GM23248 (cell line): ENCODE measurements at regions not wholly inside any gene's neighbourhood (a gene's known extent, or its start where the extent isn't known, plus 50 kb on each side); places are given as distances from the start of the nearest gene placed in this dataset.

ENCODE experiments used
- DNase-seq: peaks from one replicate; pipeline ENCODE4 v3.0.0-alpha.2; 2015
- H2AFZ ChIP-seq: fragments of 200-600 bp; sonication (generic); 2 replicates; pipeline ENCODE4 v1.6.1; 2016; ENCODE audit warnings: antibody characterized with exemption
- H3F3A ChIP-seq: fragments of 200-600 bp; sonication (generic); 2 replicates; pipeline ENCODE4 v1.6.1; 2016; ENCODE audit warnings: mild to moderate bottlenecking, antibody characterized with exemption, mixed run types; ENCODE audit not compliant: insufficient read depth
- H3K27ac ChIP-seq: fragments of 200-600 bp; sonication (generic); 2 replicates; pipeline ENCODE4 v1.5.1; 2016; ENCODE audit warnings: mild to moderate bottlenecking
- H3K27me3 ChIP-seq: fragments of 200-600 bp; sonication (generic); replicated peaks from 2 replicates; pipeline ENCODE4 v1.6.1; 2016; ENCODE audit warnings: mild to moderate bottlenecking; ENCODE audit not compliant: insufficient read depth
- H3K36me3 ChIP-seq: fragments of 200-600 bp; sonication (generic); 2 replicates; pipeline ENCODE4 v1.6.1; 2016; ENCODE audit warnings: low read depth, mild to moderate bottlenecking
- H3K4me1 ChIP-seq: fragments of 200-600 bp; sonication (generic); 2 replicates; pipeline ENCODE4 v1.6.1; 2016; ENCODE audit warnings: mild to moderate bottlenecking; ENCODE audit not compliant: insufficient read depth
- H3K4me2 ChIP-seq: fragments of 200-600 bp; sonication (generic); one replicate; pipeline ENCODE4 v1.6.1; 2016; ENCODE audit warnings: mild to moderate bottlenecking; ENCODE audit not compliant: unreplicated experiment
- H3K4me3 ChIP-seq: fragments of 200-600 bp; sonication (generic); 2 replicates; pipeline ENCODE4 v1.5.1; 2016; ENCODE audit warnings: mild to moderate bottlenecking
- H3K79me2 ChIP-seq: fragments of 200-600 bp; sonication (generic); 2 replicates; pipeline ENCODE4 v1.6.1; 2016; ENCODE audit warnings: mild to moderate bottlenecking; ENCODE audit not compliant: insufficient read depth
- H3K9ac ChIP-seq: fragments of 200-600 bp; sonication (generic); 2 replicates; pipeline ENCODE4 v1.6.1; 2016; ENCODE audit warnings: mild to moderate bottlenecking
- H3K9me2 ChIP-seq: fragments of 200-600 bp; sonication (generic); 2 replicates; pipeline ENCODE4 v1.6.1; 2016; ENCODE audit warnings: mixed run types, mild to moderate bottlenecking, moderate library complexity; ENCODE audit not compliant: insufficient read depth
- H3K9me3 ChIP-seq: fragments of 200-600 bp; sonication (generic); one replicate; pipeline ENCODE4 v1.6.1; 2017; ENCODE audit warnings: low read depth
- H4K20me1 ChIP-seq: fragments of 200-600 bp; sonication (generic); 2 replicates; pipeline ENCODE4 v1.6.0; 2016; ENCODE audit not compliant: insufficient read depth
- EZH2 ChIP-seq: fragments of 200-600 bp; sonication (generic); IDR thresholded peaks from 2 replicates; pipeline ENCODE4 v1.6.1; 2018; ENCODE audit warnings: antibody characterized with exemption, mild to moderate bottlenecking; ENCODE audit not compliant: insufficient read depth, poor library complexity, severe bottlenecking
- EZH2phosphoT487 ChIP-seq: fragments of 200-600 bp; sonication (generic); IDR thresholded peaks from 2 replicates; pipeline ENCODE4 v1.6.1; 2018; ENCODE audit warnings: antibody characterized with exemption, moderate library complexity, mild to moderate bottlenecking, low read depth; ENCODE audit not compliant: insufficient read depth
- WGBS, 2 experiments: methylation state at CpG; one replicate each; pipeline ENCODE4 v1.1.6; 2015 to 2017; ENCODE audit warnings: low lambda C conversion rate in 2 of 2, low coverage in 1 of 2; ENCODE audit errors: missing lambda C conversion rate in 2 of 2; 5-methylcytosine and 5-hydroxymethylcytosine counted together
- in situ Hi-C: fragments of 300-500 bp; cut with MboI; formaldehyde crosslinking; loops from 2 replicates; pipeline ENCODE4 v1.15.0; 2020

DNA sequence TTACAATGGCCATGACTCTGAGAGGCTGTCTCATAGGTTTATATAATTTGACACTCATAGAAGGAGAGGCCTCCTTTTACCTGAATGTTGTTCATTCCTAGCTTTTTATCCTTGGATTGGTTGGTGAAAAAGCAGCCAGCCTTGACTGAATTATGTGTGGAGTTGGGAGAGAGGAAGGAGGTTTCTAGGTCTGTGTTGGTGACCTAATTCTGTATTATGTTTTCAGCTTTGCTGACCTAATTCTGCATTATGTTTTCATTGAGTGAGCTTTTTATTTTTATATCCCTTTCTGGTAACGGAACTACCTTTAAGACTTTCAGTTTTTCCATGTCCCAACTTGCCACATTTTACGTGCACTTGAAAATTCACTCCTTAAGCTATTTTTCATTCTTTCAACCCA lies 59.1 kb upstream of the RNF144B start:
- Histone ChIP-seq H3K36me3 (no peaks in the 10 kb centered on the region), H2AFZ (no peak overlapping the region), H3K4me2 (no peak overlapping the region), H3F3A (no peaks in the 10 kb centered on the region), H3K79me2 (no peaks in the 10 kb centered on the region), H3K9me2 (no peaks in the 10 kb centered on the region), H3K27me3 (no peaks in the 10 kb centered on the region), H3K4me3 (no peak overlapping the region), H3K9me3 (no peaks in the 10 kb centered on the region), H3K27ac (no peak overlapping the region), H4K20me1 (no peaks in the 10 kb centered on the region), H3K9ac (no peak overlapping the region), H3K4me1 (no peaks in the 10 kb centered on the region)
- in situ Hi-C loops: no loop called here
- no peak for DNase-seq
- WGBS, 2 experiments: 92 to 96% methylated on average over 2 of the region's 2 CpGs
- TF ChIP-seq EZH2phosphoT487 (no peak), EZH2 (no peak)

DNA sequence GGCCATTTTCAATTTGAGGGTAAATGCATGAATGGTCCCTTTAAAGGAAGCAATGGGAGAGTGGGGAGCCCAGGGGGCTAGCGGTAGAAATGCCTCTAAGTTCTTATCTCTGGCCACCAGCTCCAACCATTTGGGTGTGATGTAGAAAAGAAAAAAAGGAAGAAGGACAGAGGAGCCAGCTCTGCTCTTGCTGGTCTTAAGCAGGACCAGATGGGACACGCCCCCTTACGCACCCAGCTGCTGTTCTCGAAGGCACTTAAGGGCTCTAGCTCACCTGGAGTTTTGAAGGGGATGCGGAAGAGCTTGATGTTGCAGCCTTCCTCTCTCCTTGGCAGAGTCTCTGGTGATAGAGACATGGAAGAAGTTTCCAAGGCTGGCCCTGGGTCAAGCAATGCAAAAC lies 59.5 kb upstream of the RNF144B start:
- DNase-seq: no peak
- no peak overlapping the region for H2AFZ ChIP-seq
- no peaks in the 10 kb centered on the region for H3K4me1 ChIP-seq
- no peak overlapping the region for H3K4me2 ChIP-seq
- H3K9me2 ChIP-seq: no peaks in the 10 kb centered on the region
- no peak overlapping the region for H3K9ac ChIP-seq
- in situ Hi-C loops: no loop called here
- H3K36me3 ChIP-seq: no peaks in the 10 kb centered on the region
- no peaks in the 10 kb centered on the region for H4K20me1 ChIP-seq
- 23 to 50% methylated on average over 5 of the region's 5 CpGs for WGBS, 2 experiments
- no peaks in the 10 kb centered on the region for H3F3A ChIP-seq
- TF ChIP-seq EZH2 (no peak), EZH2phosphoT487 (no peak)
- no peak overlapping the region for H3K27ac ChIP-seq
- H3K4me3 ChIP-seq: no peak overlapping the region
- no peaks in the 10 kb centered on the region for H3K79me2 ChIP-seq
- H3K27me3 ChIP-seq: no peaks in the 10 kb centered on the region
- H3K9me3 ChIP-seq: no peaks in the 10 kb centered on the region

DNA sequence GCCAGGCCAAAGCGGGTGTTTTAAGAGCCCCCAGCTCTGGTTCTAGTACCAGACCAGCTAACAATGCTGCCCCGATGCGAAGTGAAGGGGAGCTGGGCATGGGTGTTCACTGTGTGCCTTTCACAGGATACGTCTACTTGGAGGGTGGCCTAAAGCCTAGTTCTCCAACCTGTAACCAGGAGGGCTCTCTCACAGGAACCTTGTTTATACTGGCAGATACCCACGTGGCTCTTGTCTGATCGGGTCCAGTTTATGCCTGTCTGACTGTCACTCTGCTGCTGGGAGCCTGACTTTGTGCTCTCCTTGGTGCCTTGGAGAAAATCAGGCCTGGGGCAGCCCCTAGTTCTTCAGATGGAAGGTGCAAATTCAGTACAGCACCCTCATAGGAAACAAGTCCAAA lies 60.2 kb upstream of the RNF144B start:
- in situ Hi-C loops: no loop called here
- Histone ChIP-seq H4K20me1 (no peaks in the 10 kb centered on the region), H2AFZ (no peak overlapping the region), H3K4me3 (no peak overlapping the region), H3K9me2 (no peaks in the 10 kb centered on the region), H3K36me3 (no peaks in the 10 kb centered on the region), H3K9ac (no peak overlapping the region), H3K27me3 (no peaks in the 10 kb centered on the region), H3K4me2 (no peak overlapping the region), H3F3A (no peaks in the 10 kb centered on the region), H3K9me3 (no peaks in the 10 kb centered on the region), H3K4me1 (no peaks in the 10 kb centered on the region), H3K27ac (no peak overlapping the region), H3K79me2 (no peaks in the 10 kb centered on the region)
- TF ChIP-seq EZH2phosphoT487: no peak
- TF ChIP-seq EZH2: no peak
- 67 to 69% methylated on average over 6 of the region's 6 CpGs for WGBS, 2 experiments
- no peak for DNase-seq

DNA sequence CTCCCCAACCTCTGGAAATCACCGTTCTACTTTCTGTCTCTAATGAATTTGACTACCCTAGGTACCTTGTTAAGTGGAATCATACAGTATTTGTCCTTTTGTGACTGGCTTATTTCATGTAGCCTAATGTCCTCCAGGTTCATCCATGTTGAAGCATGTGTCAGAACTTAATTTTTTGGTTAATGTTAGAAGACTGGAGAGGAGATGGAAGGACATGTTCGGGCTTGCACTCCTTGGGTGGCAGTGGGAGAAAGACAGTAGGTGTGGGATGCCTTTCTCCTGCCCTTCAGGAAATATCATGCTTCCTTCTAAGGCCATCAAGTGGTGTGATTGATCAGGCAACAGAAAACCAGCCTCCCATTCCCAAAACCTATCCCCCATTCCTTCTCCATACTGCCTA lies 61.1 kb upstream of the RNF144B start:
- peak overlapping the region; percentile 51; the same call in 1 of the 2 replicates for H2AFZ ChIP-seq
- in situ Hi-C loops: no loop called here

DNA sequence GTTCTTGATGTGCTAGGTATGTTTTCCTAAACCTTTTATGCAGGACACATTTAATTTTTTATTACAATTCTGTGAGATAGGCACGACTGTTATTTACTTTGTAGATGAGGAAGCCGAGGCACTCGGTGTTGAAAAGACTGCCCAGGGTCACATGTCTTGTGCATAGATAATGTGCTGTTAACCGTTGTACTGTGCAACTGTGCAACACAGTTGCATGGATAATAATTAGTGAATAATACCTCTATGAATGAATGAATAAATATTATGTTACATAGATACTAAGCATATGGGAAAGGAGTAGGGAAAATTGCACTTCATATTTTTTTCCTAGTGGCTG lies 60.3 kb upstream of the DEK start:
- no peaks in the 10 kb centered on the region for H3K36me3 ChIP-seq
- H3K79me2 ChIP-seq: no peaks in the 10 kb centered on the region
- no peaks in the 10 kb centered on the region for H4K20me1 ChIP-seq
- DNase-seq: no peak
- no peak overlapping the region for H3K4me2 ChIP-seq
- no peaks in the 10 kb centered on the region for H3K4me1 ChIP-seq
- H3K9ac ChIP-seq: no peak overlapping the region
- H3F3A ChIP-seq: no peaks in the 10 kb centered on the region
- H3K27ac ChIP-seq: no peak overlapping the region
- no peaks in the 10 kb centered on the region for H3K9me2 ChIP-seq
- H2AFZ ChIP-seq: no peak overlapping the region
- in situ Hi-C loops: no loop called here
- no peak overlapping the region for H3K4me3 ChIP-seq
- no peaks in the 10 kb centered on the region for H3K27me3 ChIP-seq
- 61 to 68% methylated on average over 4 of the region's 4 CpGs for WGBS, 2 experiments
- no peaks in the 10 kb centered on the region for H3K9me3 ChIP-seq
- TF ChIP-seq EZH2phosphoT487 (no peak), EZH2 (no peak)

More for the DNA sequence above, 61.1 kb upstream of the RNF144B start:
- Histone ChIP-seq H3K9ac (no peak overlapping the region), H3K9me2 (no peaks in the 10 kb centered on the region), H3F3A (no peaks in the 10 kb centered on the region), H3K4me2 (no peak overlapping the region), H3K27me3 (no peaks in the 10 kb centered on the region), H3K9me3 (no peaks in the 10 kb centered on the region), H4K20me1 (no peaks in the 10 kb centered on the region), H3K4me3 (no peak overlapping the region), H3K79me2 (no peaks in the 10 kb centered on the region), H3K4me1 (no peaks in the 10 kb centered on the region), H3K36me3 (no peaks in the 10 kb centered on the region), H3K27ac (no peak overlapping the region)
- WGBS, 2 experiments: 90 to 94% methylated on average over 2 of the region's 2 CpGs
- no peak for DNase-seq
- no peak for TF ChIP-seq EZH2phosphoT487
- no peak for TF ChIP-seq EZH2
